ENCODE measurements at regions not wholly inside any gene's neighbourhood (a gene's known extent, or its start where the extent isn't known, plus 50 kb on each side); places are given as distances from the start of the nearest gene placed in this dataset.
A peak's percentile ranks its signal among the peaks of the same experiment; 100 is the strongest.
"Not testable (repeated sequence)": the region's sequence is repeated elsewhere in the genome, so short reads cannot be mapped to it uniquely, and the experiment has no call there.

DNA sequence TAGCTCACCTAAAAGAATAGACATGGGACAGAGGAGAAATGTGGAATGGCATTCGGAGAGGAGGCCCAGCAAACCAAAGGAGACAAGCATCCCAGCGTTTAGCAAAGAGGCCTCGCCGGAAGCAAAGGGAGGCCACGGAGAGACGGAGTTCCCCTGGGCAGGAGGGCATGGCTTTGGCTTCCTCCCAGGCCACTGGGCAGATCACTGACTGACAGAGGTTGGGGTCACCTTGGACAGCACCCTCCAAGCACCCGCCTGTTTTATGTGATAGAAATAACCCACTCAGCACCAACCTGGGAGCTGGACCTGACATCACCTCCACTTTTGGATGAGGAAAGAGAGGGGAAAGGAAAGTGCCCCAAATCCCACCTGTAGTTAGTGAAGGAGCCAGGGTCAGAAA is 434.1 kb downstream of the BRD1 start:
- DNase-seq (ENCODE audit: low spot score): peak; percentile 60
- intact Hi-C loops (cut with DNase I): no loop called here

- no peak for DNase-seq (ENCODE audit: low spot score)
- intact Hi-C loops (cut with DNase I): no loop called here
Measured at GRCh38 chr22:49392841-49393510, 434.7 kb downstream of the BRD1 start.

DNA sequence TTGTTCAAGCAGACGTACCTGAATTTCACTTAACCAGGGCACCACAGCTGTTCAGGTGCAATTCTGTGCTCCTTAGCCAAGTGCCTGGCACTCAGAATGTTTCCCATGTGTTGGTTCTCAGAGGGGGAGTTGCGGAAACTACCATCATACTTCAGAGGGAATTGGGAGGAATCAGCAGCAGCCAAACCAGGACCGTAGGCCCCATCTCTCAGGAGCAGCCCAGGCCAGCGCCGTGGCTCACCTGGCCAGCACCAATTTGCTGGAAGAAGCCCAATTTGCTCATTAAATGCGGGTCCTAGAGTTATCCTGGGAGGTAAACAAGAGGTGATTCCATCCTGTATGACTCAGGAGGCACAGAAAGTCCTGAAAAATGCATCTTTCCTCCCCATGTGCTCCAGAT is 435.4 kb downstream of the BRD1 start:
- DNase-seq (ENCODE audit: low spot score): no peak
- intact Hi-C loops (cut with DNase I): no loop called here

DNA sequence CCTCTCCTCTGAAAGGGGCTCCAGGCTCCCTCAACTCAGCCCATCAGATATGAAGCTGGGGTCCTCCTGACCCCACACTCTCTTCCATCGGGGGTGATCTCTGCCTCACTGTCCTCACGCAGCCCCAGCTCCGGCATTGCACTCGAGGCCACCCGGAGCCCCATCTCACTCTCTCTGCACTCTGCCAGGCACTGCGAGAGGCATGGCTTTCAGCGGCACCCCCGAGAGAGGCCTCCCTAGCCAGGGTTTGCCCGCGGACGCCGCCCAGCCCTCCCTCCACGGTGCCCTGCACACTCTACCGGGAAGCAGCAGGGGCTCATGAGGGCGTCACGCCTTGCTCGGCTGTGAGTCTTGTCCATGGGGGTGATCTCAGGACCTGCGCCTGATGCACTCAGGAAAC is 436.2 kb downstream of the BRD1 start:
- DNase-seq (ENCODE audit: low spot score): peak; percentile 67
- intact Hi-C loops (cut with DNase I): no loop called here

DNA sequence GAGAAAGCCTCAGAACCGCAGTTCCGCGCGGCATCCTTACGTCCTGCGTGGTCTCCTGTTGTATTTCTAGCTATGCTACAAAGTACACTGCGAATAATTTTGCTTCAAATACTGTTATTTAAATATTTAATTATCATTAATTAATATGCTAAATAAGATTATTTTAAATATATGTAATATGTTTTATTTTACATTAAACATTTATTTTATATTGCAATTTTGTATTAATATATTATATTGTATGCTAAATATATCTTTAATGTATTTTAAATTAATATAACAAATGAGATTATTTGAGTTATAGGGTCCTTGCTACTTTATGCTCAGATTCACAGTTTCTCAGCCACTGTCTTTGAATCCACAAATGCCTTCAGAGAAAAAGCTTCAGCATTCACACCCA is 436.7 kb downstream of the BRD1 start:
- intact Hi-C loops (cut with DNase I): no loop called here
- no peak for DNase-seq (ENCODE audit: low spot score)

GRCh38 chr22:49383909-49384308 is 443.8 kb downstream of the BRD1 start:
- intact Hi-C loops (cut with DNase I); DNase-seq (ENCODE audit: low spot score): not testable (repeated sequence)

- DNase-seq (ENCODE audit: low spot score): peak; percentile 40
- intact Hi-C loops (cut with DNase I): no loop called here
Measured at GRCh38 chr22:49382451-49382735, 445.3 kb downstream of the BRD1 start.

DNA sequence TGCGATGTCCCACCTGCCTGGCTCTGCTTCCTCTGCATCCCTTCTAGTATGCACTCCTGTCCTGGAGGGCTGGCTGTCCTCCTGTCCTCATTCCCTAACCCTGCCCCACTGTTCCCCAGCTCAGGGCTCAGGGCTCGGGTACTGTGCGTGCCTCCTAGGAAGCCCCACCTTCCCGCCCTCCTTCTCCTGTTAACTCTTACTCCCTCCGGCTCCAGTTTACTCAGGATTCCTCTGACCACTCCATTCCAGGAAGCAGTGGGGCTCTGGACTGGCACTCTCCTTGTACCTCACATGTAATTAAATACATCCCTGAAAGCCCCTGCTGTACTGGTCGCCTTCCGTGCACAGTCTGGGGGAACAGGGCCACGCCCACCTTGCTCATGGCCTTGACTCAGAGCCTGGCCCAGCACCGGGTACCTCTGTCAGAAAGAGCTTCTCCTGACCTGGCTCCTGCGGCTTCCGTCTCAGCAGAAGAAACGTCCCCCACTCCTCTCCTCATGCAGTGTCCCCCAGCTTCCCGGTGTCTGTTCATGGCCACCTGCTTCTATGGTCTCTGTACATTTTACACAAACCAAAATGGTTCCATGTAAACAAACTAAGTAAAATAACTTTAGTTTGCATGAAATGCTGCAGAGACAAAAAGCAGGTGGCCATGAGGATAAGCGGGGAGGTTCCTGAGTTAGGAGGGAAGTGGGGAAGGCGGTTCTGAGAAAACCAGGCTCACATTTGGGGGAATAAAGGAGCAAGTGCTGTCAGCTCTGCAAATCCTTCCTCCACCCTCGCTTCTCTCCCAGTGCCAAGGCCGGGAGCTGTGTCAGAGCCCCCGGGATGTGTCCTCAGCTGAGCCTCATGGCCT is 445.9 kb downstream of the BRD1 start:
- no peak for DNase-seq (ENCODE audit: low spot score)
- intact Hi-C loops (cut with DNase I): no loop called here

- intact Hi-C loops (cut with DNase I): no loop called here
- no peak for DNase-seq (ENCODE audit: low spot score)
Measured at GRCh38 chr22:49380828-49381114, 446.9 kb downstream of the BRD1 start.

DNA sequence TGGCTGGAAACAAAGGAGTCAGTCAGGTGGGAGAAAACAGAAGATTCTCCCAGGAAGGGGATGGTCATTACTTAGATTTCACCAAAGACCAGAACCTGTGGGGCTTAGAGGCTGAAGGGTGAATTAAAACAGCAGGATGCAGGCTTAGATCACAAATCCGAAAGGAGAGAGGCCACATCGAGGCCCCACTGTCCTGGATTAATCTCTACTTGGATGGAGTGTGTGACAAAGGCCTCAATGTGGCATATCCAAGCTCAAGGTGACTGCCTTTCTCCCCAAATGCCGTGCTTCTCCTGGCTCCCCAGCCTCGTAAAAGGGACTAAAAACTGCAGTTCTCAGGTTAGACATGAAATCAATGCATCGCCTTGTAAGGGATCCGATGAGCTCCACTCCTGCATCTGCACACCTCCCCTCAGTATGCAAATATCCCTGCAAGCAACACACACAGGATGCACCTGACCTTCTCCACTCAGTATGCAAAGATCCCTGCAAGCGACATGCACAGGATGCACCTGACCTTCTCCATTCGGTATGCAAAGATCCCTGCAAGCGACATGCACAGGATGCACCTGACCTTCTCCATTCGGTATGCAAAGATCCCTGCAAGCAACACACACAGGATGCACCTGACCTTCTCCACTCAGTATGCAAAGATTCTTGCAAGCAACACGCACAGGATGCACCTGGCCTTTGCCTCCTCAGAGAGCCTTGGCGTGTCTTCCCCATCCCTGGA is 447.4 kb downstream of the BRD1 start:
- DNase-seq (ENCODE audit: low spot score): no peak
- intact Hi-C loops (cut with DNase I): no loop called here

DNA sequence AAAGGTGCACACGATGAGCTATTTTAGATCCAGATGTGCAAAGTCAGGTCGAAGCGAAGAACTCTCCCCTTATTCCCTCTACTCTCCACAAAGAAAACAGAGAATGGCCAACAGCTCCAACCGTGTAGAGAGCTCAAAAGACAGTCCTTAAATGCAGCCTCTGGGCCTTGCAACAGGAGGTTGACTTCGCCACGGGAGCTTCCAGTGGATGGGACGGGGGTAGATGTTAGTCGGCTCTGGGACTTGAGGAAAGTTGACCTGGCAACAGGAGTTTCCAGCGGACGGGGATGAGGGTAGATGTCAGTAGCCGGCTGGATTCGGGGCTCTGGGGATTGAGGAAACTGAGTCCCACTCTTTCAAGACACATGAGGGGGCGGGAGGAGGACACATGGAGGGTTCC is 450.4 kb downstream of the BRD1 start:
- peak; percentile 49 for DNase-seq (ENCODE audit: low spot score)
- intact Hi-C loops (cut with DNase I): no loop called here

DNA sequence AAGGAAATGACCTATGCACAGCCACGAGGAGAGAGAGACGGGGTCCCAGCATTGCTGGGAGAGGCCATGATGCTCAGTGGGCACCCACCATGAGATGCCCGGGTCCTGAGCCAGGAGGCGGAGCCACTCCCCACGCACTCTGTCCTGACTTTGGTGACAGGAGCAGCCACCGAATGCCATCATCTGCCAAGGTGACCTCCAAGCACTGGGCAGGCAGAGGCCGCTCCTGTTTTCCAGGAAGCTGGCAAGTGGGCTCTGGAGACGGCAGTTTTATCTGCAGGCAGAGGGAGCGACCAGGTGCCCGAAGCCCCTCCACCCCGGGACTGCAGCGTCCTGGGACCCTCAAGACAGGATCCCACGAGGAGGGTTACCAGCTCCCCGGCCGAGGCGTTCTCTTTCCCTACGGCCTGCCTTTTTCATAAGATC is 453.9 kb downstream of the BRD1 start:
- intact Hi-C loops (cut with DNase I): no loop called here
- peak; percentile 74 for DNase-seq (ENCODE audit: low spot score)

- peak; percentile 60 for DNase-seq (ENCODE audit: low spot score)
- intact Hi-C loops (cut with DNase I): no loop called here
Measured at GRCh38 chr22:49373289-49373666, 454.4 kb downstream of the BRD1 start.

- peak; percentile 60 for DNase-seq (ENCODE audit: low spot score)
- intact Hi-C loops (cut with DNase I): no loop called here
Measured at GRCh38 chr22:49372530-49373288, 455.0 kb downstream of the BRD1 start.

GRCh38 chr22:49372111-49372529 is 455.6 kb downstream of the BRD1 start:
- DNase-seq (ENCODE audit: low spot score): peak; percentile 51
- intact Hi-C loops (cut with DNase I): no loop called here

- peak; percentile 62 for DNase-seq (ENCODE audit: low spot score)
- intact Hi-C loops (cut with DNase I): no loop called here
Measured at GRCh38 chr22:49371325-49372110, 456.2 kb downstream of the BRD1 start.

GRCh38 chr22:49370627-49371301 is 456.9 kb downstream of the BRD1 start:
- intact Hi-C loops (cut with DNase I): no loop called here

GRCh38 chr22:49369726-49370626 is 457.7 kb downstream of the BRD1 start:
- peak; percentile 68 for DNase-seq (ENCODE audit: low spot score)

More at GRCh38 chr22:49370627-49371301, 456.9 kb downstream of the BRD1 start:
- peak; percentile 70 for DNase-seq (ENCODE audit: low spot score)

More at GRCh38 chr22:49369726-49370626, 457.7 kb downstream of the BRD1 start:
- intact Hi-C loops (cut with DNase I): no loop called here
